ENCODE measurements at regions not wholly inside any gene's neighbourhood (a gene's known extent, or its start where the extent isn't known, plus 50 kb on each side); places are given as distances from the start of the nearest gene placed in this dataset.

DNA sequence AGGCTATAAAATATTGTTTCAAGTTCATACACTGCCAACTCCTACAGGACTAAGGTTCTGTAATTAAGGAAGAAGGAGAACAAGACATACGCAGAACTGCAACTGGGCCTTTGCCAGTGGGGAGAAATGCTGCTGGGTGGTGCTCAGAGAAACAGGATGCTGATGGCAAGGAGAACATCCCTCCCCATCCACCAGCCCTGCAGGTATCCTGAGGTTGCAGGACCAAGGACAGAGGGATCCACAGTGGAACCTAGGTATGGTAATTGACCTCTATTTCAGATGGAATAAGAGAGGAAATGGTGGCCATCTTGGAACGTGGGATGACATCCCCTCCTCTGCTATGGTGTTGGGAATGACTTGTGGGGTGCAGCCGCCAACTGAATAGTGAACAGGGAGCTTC, 206.3 kb upstream of the S1PR3 start:
- Histone ChIP-seq H3K27me3 (no peaks in the 10 kb centered on the region), H3K36me3 (no peaks in the 10 kb centered on the region), H3K9me3 (no peaks in the 10 kb centered on the region), H3K4me3 (no peak overlapping the region), H3K27ac (no peak overlapping the region), H3K4me1 (no peaks in the 10 kb centered on the region)
- WGBS = 86% methylated on average over 3 of the region's 3 CpGs
- TF ChIP-seq POLR2AphosphoS5 (IDR thresholded peaks at IDR 0.05) = no peak
- TF ChIP-seq POLR2A (IDR thresholded peaks at IDR 0.05) = no peak
- no peak for TF ChIP-seq EP300 (IDR thresholded peaks at IDR 0.05)
- TF ChIP-seq, protein P1, sequence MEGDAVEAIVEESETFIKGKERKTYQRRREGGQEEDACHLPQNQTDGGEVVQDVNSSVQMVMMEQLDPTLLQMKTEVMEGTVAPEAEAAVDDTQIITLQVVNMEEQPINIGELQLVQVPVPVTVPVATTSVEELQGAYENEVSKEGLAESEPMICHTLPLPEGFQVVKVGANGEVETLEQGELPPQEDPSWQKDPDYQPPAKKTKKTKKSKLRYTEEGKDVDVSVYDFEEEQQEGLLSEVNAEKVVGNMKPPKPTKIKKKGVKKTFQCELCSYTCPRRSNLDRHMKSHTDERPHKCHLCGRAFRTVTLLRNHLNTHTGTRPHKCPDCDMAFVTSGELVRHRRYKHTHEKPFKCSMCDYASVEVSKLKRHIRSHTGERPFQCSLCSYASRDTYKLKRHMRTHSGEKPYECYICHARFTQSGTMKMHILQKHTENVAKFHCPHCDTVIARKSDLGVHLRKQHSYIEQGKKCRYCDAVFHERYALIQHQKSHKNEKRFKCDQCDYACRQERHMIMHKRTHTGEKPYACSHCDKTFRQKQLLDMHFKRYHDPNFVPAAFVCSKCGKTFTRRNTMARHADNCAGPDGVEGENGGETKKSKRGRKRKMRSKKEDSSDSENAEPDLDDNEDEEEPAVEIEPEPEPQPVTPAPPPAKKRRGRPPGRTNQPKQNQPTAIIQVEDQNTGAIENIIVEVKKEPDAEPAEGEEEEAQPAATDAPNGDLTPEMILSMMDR (IDR thresholded peaks at IDR 0.05) = no peak
- DNase-seq (ENCODE audit: low spot score in 2 of 2) = no peak

DNA sequence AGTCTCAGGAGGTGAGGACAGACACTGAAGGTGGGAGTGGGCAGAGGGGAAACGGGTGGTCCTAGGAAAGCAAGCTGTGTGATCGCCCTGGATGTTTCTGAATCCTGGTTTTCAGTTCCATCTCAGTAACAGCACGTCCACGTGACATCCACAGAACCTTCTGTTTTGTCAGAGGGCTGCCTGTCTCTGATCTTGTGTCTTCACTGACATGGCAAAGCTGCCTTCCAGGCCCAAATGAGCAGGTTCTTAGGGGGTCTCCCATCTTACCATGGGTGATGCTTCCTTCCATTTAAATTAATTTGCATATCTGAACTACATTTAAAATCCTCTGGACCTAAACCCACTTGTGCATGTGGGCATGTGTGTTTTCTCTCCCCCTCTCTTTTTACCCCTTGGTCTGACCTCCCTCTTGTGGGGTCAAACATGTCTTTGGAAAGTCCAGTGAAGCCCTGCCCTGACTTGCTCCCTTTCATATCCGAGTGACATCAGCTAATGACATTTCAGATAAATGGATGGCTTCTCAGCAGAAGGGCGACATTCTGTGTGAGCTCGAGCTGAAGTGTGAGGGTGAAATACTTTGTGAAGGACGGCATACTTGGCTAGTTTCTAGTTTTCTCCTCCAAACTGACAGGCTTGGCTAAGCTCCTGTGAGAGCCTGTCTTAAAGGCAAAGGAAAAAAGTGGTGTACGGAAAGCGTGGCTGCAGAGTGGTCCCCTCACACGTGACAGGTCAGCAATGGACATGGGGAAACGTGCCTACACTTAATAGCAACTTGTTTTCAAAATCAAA, 204.8 kb upstream of the S1PR3 start:
- Histone ChIP-seq H3K9me3 (no peaks in the 10 kb centered on the region), H3K4me1 (peaks cover 8% of the 10 kb centered on the region), H3K36me3 (no peaks in the 10 kb centered on the region), H3K27ac (no peak overlapping the region), H3K4me3 (no peak overlapping the region), H3K27me3 (no peaks in the 10 kb centered on the region)
- 66% methylated on average over 12 of the region's 12 CpGs for WGBS
- TF ChIP-seq POLR2AphosphoS5 (IDR thresholded peaks at IDR 0.05) (no peak), EP300 (IDR thresholded peaks at IDR 0.05) (no peak), POLR2A (IDR thresholded peaks at IDR 0.05) (no peak)
- TF ChIP-seq, protein P1 (IDR thresholded peaks at IDR 0.05) = no peak
- no peak for DNase-seq (ENCODE audit: low spot score in 2 of 2)

DNA sequence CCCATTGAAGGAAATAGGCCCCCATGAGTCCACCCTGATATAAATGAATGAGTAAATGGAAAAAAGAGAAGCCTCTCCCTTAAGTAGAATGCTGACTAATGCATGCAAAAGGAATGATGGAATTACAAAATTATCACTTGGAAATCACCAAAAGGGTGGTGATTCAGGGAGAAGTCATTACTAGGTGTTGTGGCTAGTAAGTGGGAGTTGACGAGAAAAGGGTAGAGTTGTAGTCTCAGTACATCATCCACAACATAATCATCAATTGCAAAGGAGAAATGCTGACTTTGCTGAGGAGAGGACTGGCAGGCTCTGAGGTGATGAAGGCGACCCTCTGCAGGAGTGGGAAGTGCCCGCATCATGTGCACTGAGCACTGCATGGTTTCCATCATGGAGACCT, 201.5 kb upstream of the S1PR3 start:
- peaks cover 14% of the 10 kb centered on the region for H3K4me1 ChIP-seq
- WGBS = 79% methylated on average over 3 of the region's 3 CpGs
- H3K4me3 ChIP-seq = no peak overlapping the region
- no peak overlapping the region for H3K27ac ChIP-seq
- no peaks in the 10 kb centered on the region for H3K9me3 ChIP-seq
- no peaks in the 10 kb centered on the region for H3K36me3 ChIP-seq
- H3K27me3 ChIP-seq = no peaks in the 10 kb centered on the region
- no peak for DNase-seq (ENCODE audit: low spot score in 2 of 2)
- TF ChIP-seq EP300 (IDR thresholded peaks at IDR 0.05) = no peak
- no peak for TF ChIP-seq POLR2A (IDR thresholded peaks at IDR 0.05)
- no peak for TF ChIP-seq POLR2AphosphoS5 (IDR thresholded peaks at IDR 0.05)
- TF ChIP-seq, protein P1 (IDR thresholded peaks at IDR 0.05) = no peak

DNA sequence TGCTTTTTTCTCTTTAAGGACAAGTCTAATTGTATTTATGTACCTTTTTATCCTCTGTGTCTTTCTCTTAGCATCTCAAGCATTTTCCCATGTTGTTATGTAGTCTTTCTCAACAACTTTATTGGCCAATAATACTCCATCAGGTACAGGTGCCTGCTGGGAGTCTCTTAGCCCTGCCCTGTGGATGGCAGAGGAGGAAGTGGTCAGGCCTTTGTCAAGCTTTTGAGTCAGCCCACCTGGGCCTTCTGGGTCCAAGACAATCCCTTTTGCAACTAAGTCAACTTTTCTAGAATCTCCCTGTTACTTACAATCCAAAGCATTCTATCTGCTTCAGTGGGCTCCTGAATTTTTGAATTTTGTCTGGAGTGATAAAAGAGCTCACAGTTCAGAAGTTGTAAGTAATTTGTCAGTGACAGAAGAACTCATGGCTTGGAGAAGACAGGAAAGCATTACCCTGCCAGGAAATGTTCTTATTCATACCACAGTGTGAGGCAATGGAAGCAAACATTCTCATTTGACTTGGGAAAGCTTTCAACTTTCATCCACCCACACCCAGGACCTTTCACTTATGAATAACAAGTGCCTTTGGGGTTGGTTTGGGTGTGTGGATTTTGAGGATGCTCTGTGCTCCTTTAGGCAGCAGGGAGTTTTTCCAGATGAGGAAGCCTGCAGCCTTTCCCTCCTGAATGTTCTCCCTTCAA, 200.0 kb upstream of the S1PR3 start:
- no peak for DNase-seq (ENCODE audit: low spot score in 2 of 2)
- H3K4me3 ChIP-seq = no peak overlapping the region
- no peaks in the 10 kb centered on the region for H3K36me3 ChIP-seq
- H3K4me1 ChIP-seq = peaks cover 14% of the 10 kb centered on the region
- no peaks in the 10 kb centered on the region for H3K27me3 ChIP-seq
- TF ChIP-seq POLR2AphosphoS5 (IDR thresholded peaks at IDR 0.05) (peak in 1 of 3 donors; percentile 63), POLR2A (IDR thresholded peaks at IDR 0.05) (no peak), EP300 (IDR thresholded peaks at IDR 0.05) (peak; percentile 7)
- TF ChIP-seq, protein P1 (IDR thresholded peaks at IDR 0.05) = no peak
- H3K9me3 ChIP-seq = no peaks in the 10 kb centered on the region
- H3K27ac ChIP-seq = no peak overlapping the region

DNA sequence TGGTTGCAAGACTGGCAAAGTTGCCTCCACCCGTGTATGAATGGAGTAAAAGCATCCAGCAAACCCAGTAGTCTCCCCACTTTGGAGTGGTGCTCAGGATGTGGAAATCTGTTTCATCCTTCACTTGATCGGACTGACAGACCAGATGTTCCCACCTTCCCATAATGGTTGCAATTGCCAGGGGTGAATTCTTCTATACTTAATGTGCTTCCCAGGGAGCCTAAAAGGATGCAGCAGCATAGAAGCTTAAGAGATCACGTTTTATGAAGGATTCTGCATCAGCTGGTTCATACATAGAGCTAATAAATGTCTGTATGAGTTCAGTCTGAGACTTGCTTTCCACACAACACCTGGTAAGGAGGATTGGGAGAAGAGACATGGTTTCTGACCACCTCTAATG, 198.8 kb upstream of the S1PR3 start:
- Histone ChIP-seq H3K4me3 (no peak overlapping the region), H3K27ac (no peak overlapping the region), H3K27me3 (no peaks in the 10 kb centered on the region), H3K9me3 (no peaks in the 10 kb centered on the region), H3K36me3 (no peaks in the 10 kb centered on the region), H3K4me1 (peaks cover 14% of the 10 kb centered on the region)
- TF ChIP-seq EP300 (IDR thresholded peaks at IDR 0.05) = no peak
- TF ChIP-seq, protein P1 (IDR thresholded peaks at IDR 0.05) = no peak
- no peak for TF ChIP-seq POLR2AphosphoS5 (IDR thresholded peaks at IDR 0.05)
- TF ChIP-seq POLR2A (IDR thresholded peaks at IDR 0.05) = no peak
- WGBS = 89% methylated on average over 3 of the region's 3 CpGs
- DNase-seq (ENCODE audit: low spot score in 2 of 2) = no peak

Data from suprapubic skin (tissue), 4 donors.